ENCODE measurements at regions not wholly inside any gene's neighbourhood (a gene's known extent, or its start where the extent isn't known, plus 50 kb on each side); places are given as distances from the start of the nearest gene placed in this dataset.
"Not testable (repeated sequence)": the region's sequence is repeated elsewhere in the genome, so short reads cannot be mapped to it uniquely, and the experiment has no call there.

- H3K9me3 ChIP-seq (replicated peaks in 1 of 2; ENCODE audit: control insufficient read depth in 2 of 2, insufficient read depth in 1 of 2, low read depth in 1 of 2, low read length in 2 of 2): no peaks in the 10 kb centered on the region
- no peak overlapping the region for H3K4me2 ChIP-seq (ENCODE audit: insufficient read depth, low read length, poor library complexity, severe bottlenecking)
- no peak overlapping the region for H3K23ac ChIP-seq (ENCODE audit: low read depth, low read length, poor library complexity)
- H3K4ac ChIP-seq (ENCODE audit: low read length): no peak overlapping the region
- no peak overlapping the region for H2BK15ac ChIP-seq (ENCODE audit: low read length)
- no peak overlapping the region for H2BK12ac ChIP-seq (ENCODE audit: low read length)
- H3K27me3 ChIP-seq (ENCODE audit: control insufficient read depth in 3 of 3, insufficient read depth in 3 of 3, low read depth in 1 of 3, low read length in 3 of 3): no peaks in the 10 kb centered on the region
- WGBS, 2 donors (ENCODE audit: extremely low coverage in 2 of 2, insufficient read length in 2 of 2, insufficient replicate concordance in 1 of 2): no CpG with 5 or more reads among the region's 5 CpGs
- no peaks in the 10 kb centered on the region for H3K4me1 ChIP-seq (ENCODE audit: control insufficient read depth in 2 of 2, insufficient read depth in 1 of 2, low read depth in 1 of 2, low read length in 2 of 2)
- no peak overlapping the region for H2BK5ac ChIP-seq (ENCODE audit: low read length)
- H3K27ac ChIP-seq (replicated peaks; ENCODE audit: low read length): no peak overlapping the region
- no peak overlapping the region for H4K91ac ChIP-seq (ENCODE audit: low read depth, low read length, poor library complexity)
- DNase-seq (ENCODE audit: low spot score): no peak
- no peak overlapping the region for H4K8ac ChIP-seq (ENCODE audit: low read depth, low read length)
- H3K18ac ChIP-seq (ENCODE audit: low read length): no peak overlapping the region
- H3K4me3 ChIP-seq (ENCODE audit: low read length in 2 of 2): no peak overlapping the region
- H3K9ac ChIP-seq (ENCODE audit: low read depth, low read length, poor library complexity): no peak overlapping the region
- H3K79me1 ChIP-seq (ENCODE audit: low read depth, low read length): no peaks in the 10 kb centered on the region
- no peak overlapping the region for H2AK5ac ChIP-seq (ENCODE audit: low read depth, low read length)
- no peak overlapping the region for H3K14ac ChIP-seq (ENCODE audit: low read length)
- no peaks in the 10 kb centered on the region for H3K36me3 ChIP-seq (replicated peaks in 1 of 2; ENCODE audit: control insufficient read depth in 2 of 2, insufficient read depth in 2 of 2, low read length in 2 of 2)
- no peak overlapping the region for H2BK120ac ChIP-seq (ENCODE audit: low read depth, low read length)
- no peak overlapping the region for H2AFZ ChIP-seq (ENCODE audit: low read length)
These were observed 935.9 kb upstream of the LRATD1 start for GRCh38 chr2:13696601-13697000.

GRCh38 chr2:13698847-13699246 lies 933.7 kb upstream of the LRATD1 start:
- Histone ChIP-seq H3K9me3 (replicated peaks in 1 of 2; ENCODE audit: control insufficient read depth in 2 of 2, insufficient read depth in 1 of 2, low read depth in 1 of 2, low read length in 2 of 2) (no peaks in the 10 kb centered on the region), H2BK120ac (ENCODE audit: low read depth, low read length) (no peak overlapping the region), H4K91ac (ENCODE audit: low read depth, low read length, poor library complexity) (no peak overlapping the region), H3K23ac (ENCODE audit: low read depth, low read length, poor library complexity) (no peak overlapping the region), H2BK5ac (ENCODE audit: low read length) (no peak overlapping the region), H2BK15ac (ENCODE audit: low read length) (no peak overlapping the region), H2AK5ac (ENCODE audit: low read depth, low read length) (no peak overlapping the region), H3K4me3 (ENCODE audit: low read length in 2 of 2) (no peak overlapping the region), H3K4me2 (ENCODE audit: insufficient read depth, low read length, poor library complexity, severe bottlenecking) (no peak overlapping the region), H3K4ac (ENCODE audit: low read length) (no peak overlapping the region), H2BK12ac (ENCODE audit: low read length) (no peak overlapping the region), H3K79me1 (ENCODE audit: low read depth, low read length) (no peaks in the 10 kb centered on the region), H3K9ac (ENCODE audit: low read depth, low read length, poor library complexity) (no peak overlapping the region), H3K27me3 (ENCODE audit: control insufficient read depth in 3 of 3, insufficient read depth in 3 of 3, low read depth in 1 of 3, low read length in 3 of 3) (no peaks in the 10 kb centered on the region), H4K8ac (ENCODE audit: low read depth, low read length) (no peak overlapping the region), H2AFZ (ENCODE audit: low read length) (no peak overlapping the region), H3K18ac (ENCODE audit: low read length) (no peak overlapping the region), H3K14ac (ENCODE audit: low read length) (no peak overlapping the region), H3K4me1 (ENCODE audit: control insufficient read depth in 2 of 2, insufficient read depth in 1 of 2, low read depth in 1 of 2, low read length in 2 of 2) (no peaks in the 10 kb centered on the region), H3K36me3 (replicated peaks in 1 of 2; ENCODE audit: control insufficient read depth in 2 of 2, insufficient read depth in 2 of 2, low read length in 2 of 2) (no peaks in the 10 kb centered on the region), H3K27ac (replicated peaks; ENCODE audit: low read length) (no peak overlapping the region)
- WGBS, 2 donors (ENCODE audit: extremely low coverage in 2 of 2, insufficient read length in 2 of 2, insufficient replicate concordance in 1 of 2): no CpG with 5 or more reads among the region's 1 CpG
- no peak for DNase-seq (ENCODE audit: low spot score)

- H2BK12ac ChIP-seq (ENCODE audit: low read length); H3K79me1 ChIP-seq (ENCODE audit: low read depth, low read length); H3K4me1 ChIP-seq (ENCODE audit: control insufficient read depth in 2 of 2, insufficient read depth in 1 of 2, low read depth in 1 of 2, low read length in 2 of 2); H3K23ac ChIP-seq (ENCODE audit: low read depth, low read length, poor library complexity); H3K9me3 ChIP-seq (replicated peaks in 1 of 2; ENCODE audit: control insufficient read depth in 2 of 2, insufficient read depth in 1 of 2, low read depth in 1 of 2, low read length in 2 of 2); H3K27me3 ChIP-seq (ENCODE audit: control insufficient read depth in 3 of 3, insufficient read depth in 3 of 3, low read depth in 1 of 3, low read length in 3 of 3); H2BK120ac ChIP-seq (ENCODE audit: low read depth, low read length); H3K4me2 ChIP-seq (ENCODE audit: insufficient read depth, low read length, poor library complexity, severe bottlenecking); H2BK15ac ChIP-seq (ENCODE audit: low read length); H3K27ac ChIP-seq (replicated peaks; ENCODE audit: low read length); H2AK5ac ChIP-seq (ENCODE audit: low read depth, low read length); H3K36me3 ChIP-seq (replicated peaks in 1 of 2; ENCODE audit: control insufficient read depth in 2 of 2, insufficient read depth in 2 of 2, low read length in 2 of 2); H3K4ac ChIP-seq (ENCODE audit: low read length); H3K9ac ChIP-seq (ENCODE audit: low read depth, low read length, poor library complexity); H3K18ac ChIP-seq (ENCODE audit: low read length); H3K14ac ChIP-seq (ENCODE audit: low read length); H2BK5ac ChIP-seq (ENCODE audit: low read length); H2AFZ ChIP-seq (ENCODE audit: low read length); H3K4me3 ChIP-seq (ENCODE audit: low read length in 2 of 2); H4K91ac ChIP-seq (ENCODE audit: low read depth, low read length, poor library complexity); DNase-seq (ENCODE audit: low spot score); H4K8ac ChIP-seq (ENCODE audit: low read depth, low read length): not testable (repeated sequence)
- WGBS, 2 donors (ENCODE audit: extremely low coverage in 2 of 2, insufficient read length in 2 of 2, insufficient replicate concordance in 1 of 2): no CpG with 5 or more reads among the region's 4 CpGs
These were observed 932.6 kb upstream of the LRATD1 start for GRCh38 chr2:13699939-13700338.

- Histone ChIP-seq H4K91ac (ENCODE audit: low read depth, low read length, poor library complexity) (no peak overlapping the region), H3K9me3 (replicated peaks in 1 of 2; ENCODE audit: control insufficient read depth in 2 of 2, insufficient read depth in 1 of 2, low read depth in 1 of 2, low read length in 2 of 2) (no peaks in the 10 kb centered on the region)
These were observed 921.4 kb upstream of the LRATD1 start for GRCh38 chr2:13711154-13711553.

More at GRCh38 chr2:13711154-13711553, 921.4 kb upstream of the LRATD1 start:
- Histone ChIP-seq H2AFZ (ENCODE audit: low read length) (no peak overlapping the region), H2AK5ac (ENCODE audit: low read depth, low read length) (no peak overlapping the region), H3K4ac (ENCODE audit: low read length) (no peak overlapping the region), H3K14ac (ENCODE audit: low read length) (no peak overlapping the region), H2BK12ac (ENCODE audit: low read length) (no peak overlapping the region), H2BK15ac (ENCODE audit: low read length) (no peak overlapping the region), H3K18ac (ENCODE audit: low read length) (no peak overlapping the region), H3K79me1 (ENCODE audit: low read depth, low read length) (no peaks in the 10 kb centered on the region), H3K27ac (replicated peaks; ENCODE audit: low read length) (no peak overlapping the region), H3K4me1 (ENCODE audit: control insufficient read depth in 2 of 2, insufficient read depth in 1 of 2, low read depth in 1 of 2, low read length in 2 of 2) (no peaks in the 10 kb centered on the region), H2BK120ac (ENCODE audit: low read depth, low read length) (no peak overlapping the region), H3K4me2 (ENCODE audit: insufficient read depth, low read length, poor library complexity, severe bottlenecking) (no peak overlapping the region), H3K27me3 (ENCODE audit: control insufficient read depth in 3 of 3, insufficient read depth in 3 of 3, low read depth in 1 of 3, low read length in 3 of 3) (no peaks in the 10 kb centered on the region), H2BK5ac (ENCODE audit: low read length) (no peak overlapping the region), H3K36me3 (replicated peaks in 1 of 2; ENCODE audit: control insufficient read depth in 2 of 2, insufficient read depth in 2 of 2, low read length in 2 of 2) (no peaks in the 10 kb centered on the region), H3K9ac (ENCODE audit: low read depth, low read length, poor library complexity) (no peak overlapping the region), H3K23ac (ENCODE audit: low read depth, low read length, poor library complexity) (no peak overlapping the region), H4K8ac (ENCODE audit: low read depth, low read length) (no peak overlapping the region), H3K4me3 (ENCODE audit: low read length in 2 of 2) (no peak overlapping the region)
- DNase-seq (ENCODE audit: low spot score): no peak
- no CpG with 5 or more reads among the region's 2 CpGs for WGBS, 2 donors (ENCODE audit: extremely low coverage in 2 of 2, insufficient read length in 2 of 2, insufficient replicate concordance in 1 of 2)

Data from neuronal stem cell (in vitro differentiated cells).